Hepatocyte (in vitro differentiated cells): ENCODE measurements at regions not wholly inside any gene's neighbourhood (a gene's known extent, or its start where the extent isn't known, plus 50 kb on each side); places are given as distances from the start of the nearest gene placed in this dataset.

Source experiments
- DNase-seq: peaks from one replicate; pipeline ENCODE4 v3.0.0-alpha.2; 2016; ENCODE audit warnings: low spot score
- H2AFZ ChIP-seq: fragments of 200-600 bp; sonication (generic); 2 replicates; pipeline ENCODE4 v1.6.0; 2016; ENCODE audit warnings: antibody characterized with exemption, mild to moderate bottlenecking
- H3K27ac ChIP-seq: fragments of 200-600 bp; sonication (generic); 2 replicates; pipeline ENCODE4 v1.5.1; 2016; ENCODE audit warnings: mild to moderate bottlenecking
- H3K27me3 ChIP-seq: fragments of 200-600 bp; sonication (generic); 2 replicates; pipeline ENCODE4 v1.6.1; 2016
- H3K36me3 ChIP-seq: fragments of 200-600 bp; sonication (generic); replicated peaks from 2 replicates; pipeline ENCODE4 v1.5.1; 2016; ENCODE audit warnings: low read depth; ENCODE audit not compliant: insufficient read depth
- H3K4me1 ChIP-seq: fragments of 200-600 bp; sonication (generic); 2 replicates; pipeline ENCODE4 v1.5.1; 2016; ENCODE audit warnings: mild to moderate bottlenecking, moderate library complexity; ENCODE audit not compliant: insufficient read depth
- H3K4me2 ChIP-seq: fragments of 200-600 bp; sonication (generic); 2 replicates; pipeline ENCODE4 v1.6.0; 2016
- H3K4me3 ChIP-seq: fragments of 200-600 bp; sonication (generic); 2 replicates; pipeline ENCODE4 v1.5.1; 2016; ENCODE audit warnings: mild to moderate bottlenecking
- H3K79me2 ChIP-seq: fragments of 200-600 bp; sonication (generic); 2 replicates; pipeline ENCODE4 v1.6.0; 2017; ENCODE audit warnings: mild to moderate bottlenecking
- H3K9me2 ChIP-seq: fragments of 200-600 bp; sonication (generic); replicated peaks from 2 replicates; pipeline ENCODE4 v1.6.0; 2017; ENCODE audit warnings: mild to moderate bottlenecking; ENCODE audit not compliant: insufficient read depth
- H3K9me3 ChIP-seq: fragments of 200-600 bp; sonication (generic); 2 replicates; pipeline ENCODE4 v1.5.1; 2016; ENCODE audit warnings: low read depth, mild to moderate bottlenecking
- H4K20me1 ChIP-seq: fragments of 200-600 bp; sonication (generic); 2 replicates; pipeline ENCODE4 v1.6.0; 2016; ENCODE audit warnings: mild to moderate bottlenecking; ENCODE audit not compliant: insufficient read depth, poor library complexity, severe bottlenecking
- EZH2 ChIP-seq: fragments of 200-600 bp; sonication (generic); IDR thresholded peaks from 2 replicates; pipeline ENCODE4 v1.6.1; 2016; ENCODE audit warnings: antibody characterized with exemption, mild to moderate bottlenecking, borderline replicate concordance
- EZH2phosphoT487 ChIP-seq: fragments of 200-600 bp; sonication (generic); IDR thresholded peaks from one replicate; pipeline ENCODE4 v1.6.1; 2018; ENCODE audit warnings: antibody characterized with exemption, mild to moderate bottlenecking, low read depth, moderate library complexity; ENCODE audit not compliant: unreplicated experiment, severe bottlenecking
- WGBS: methylation state at CpG from one replicate; pipeline ENCODE4 v1.1.6; 2016; ENCODE audit warnings: low lambda C conversion rate; ENCODE audit errors: missing lambda C conversion rate; 5-methylcytosine and 5-hydroxymethylcytosine counted together
- TF ChIP-seq, protein P1 (sequence below): fragments of 200-600 bp; sonication (generic); IDR thresholded peaks from 2 replicates; pipeline ENCODE4 v1.5.1; 2016; ENCODE audit warnings: antibody characterized with exemption, mild to moderate bottlenecking; ENCODE audit not compliant: poor library complexity

DNA sequence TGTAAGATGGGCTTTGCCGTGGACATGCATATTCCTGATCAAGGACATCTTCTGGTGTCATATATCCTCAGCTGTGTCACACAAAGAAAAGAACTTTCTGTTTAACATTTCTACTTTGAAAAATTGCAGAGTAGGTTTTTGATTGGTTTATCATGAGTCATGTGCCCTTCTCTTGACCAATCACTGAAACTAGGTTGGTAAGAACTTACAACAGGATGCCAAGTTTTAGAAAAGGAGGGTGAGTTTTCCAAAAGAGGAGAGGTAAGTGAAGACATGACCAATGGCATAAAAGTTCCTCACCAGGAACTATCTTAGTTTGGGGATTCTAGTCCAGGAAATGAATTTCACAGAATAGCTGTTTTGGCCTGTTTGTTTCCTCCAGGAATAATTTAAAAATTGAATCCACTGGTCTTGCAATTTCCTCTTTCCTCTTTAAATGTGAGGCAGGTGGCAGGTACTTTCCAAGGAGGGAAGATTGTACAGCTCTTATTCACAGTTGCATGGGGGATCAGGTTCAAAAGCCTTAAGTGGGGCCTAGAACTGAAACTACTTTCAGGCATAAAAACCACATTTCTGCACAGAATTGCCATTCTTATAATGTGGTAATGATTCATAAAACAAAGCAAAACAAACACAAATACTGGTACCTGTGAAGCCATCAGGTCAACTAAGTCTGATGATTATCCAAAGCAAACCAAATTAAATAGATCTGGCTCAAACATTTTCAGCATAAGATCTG is 1114.5 kb upstream of the LCORL start:
- H4K20me1 ChIP-seq, result no peaks in the 10 kb centered on the region
- 92% methylated on average over 1 of the region's 1 CpG for WGBS
- no peaks in the 10 kb centered on the region for H3K36me3 ChIP-seq
- no peak overlapping the region for H3K4me3 ChIP-seq
- no peaks in the 10 kb centered on the region for H3K27me3 ChIP-seq
- no peaks in the 10 kb centered on the region for H3K9me3 ChIP-seq
- H3K27ac ChIP-seq, result no peak overlapping the region
- TF ChIP-seq EZH2phosphoT487, result no peak
- no peak overlapping the region for H3K4me2 ChIP-seq
- H3K79me2 ChIP-seq, result no peaks in the 10 kb centered on the region
- H2AFZ ChIP-seq, result no peak overlapping the region
- no peaks in the 10 kb centered on the region for H3K9me2 ChIP-seq
- H3K4me1 ChIP-seq, result no peaks in the 10 kb centered on the region
- no peak for DNase-seq

DNA sequence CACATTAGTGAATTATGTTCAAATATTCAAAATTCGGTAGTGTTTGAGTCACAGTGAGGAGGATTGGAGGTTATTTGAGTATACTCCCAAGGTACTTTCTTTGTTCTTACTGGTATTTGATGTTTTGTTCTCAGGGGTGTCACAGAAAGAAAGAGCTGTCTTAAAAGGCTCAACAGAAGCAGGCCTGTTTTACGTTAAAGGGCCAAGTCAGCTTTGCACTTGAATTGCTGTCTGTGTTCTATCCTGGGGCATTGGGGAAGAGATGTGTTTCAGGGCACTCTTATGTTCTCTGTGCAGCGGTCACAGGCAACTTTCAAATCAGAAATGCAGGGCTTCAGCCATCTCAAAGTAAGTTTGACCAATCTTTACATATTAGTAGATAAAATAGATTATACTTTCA is 1113.1 kb upstream of the LCORL start:
- DNase-seq, result no peak
- no peak overlapping the region for H3K4me3 ChIP-seq
- no peaks in the 10 kb centered on the region for H3K27me3 ChIP-seq
- H3K4me2 ChIP-seq, result no peak overlapping the region
- 49% methylated on average over 3 of the region's 3 CpGs for WGBS
- H4K20me1 ChIP-seq, result no peaks in the 10 kb centered on the region
- no peaks in the 10 kb centered on the region for H3K4me1 ChIP-seq
- H3K79me2 ChIP-seq, result no peaks in the 10 kb centered on the region
- H2AFZ ChIP-seq, result no peak overlapping the region
- H3K9me3 ChIP-seq, result no peaks in the 10 kb centered on the region
- H3K9me2 ChIP-seq, result no peaks in the 10 kb centered on the region
- no peak for TF ChIP-seq EZH2phosphoT487
- no peak for TF ChIP-seq EZH2
- TF ChIP-seq, protein P1, sequence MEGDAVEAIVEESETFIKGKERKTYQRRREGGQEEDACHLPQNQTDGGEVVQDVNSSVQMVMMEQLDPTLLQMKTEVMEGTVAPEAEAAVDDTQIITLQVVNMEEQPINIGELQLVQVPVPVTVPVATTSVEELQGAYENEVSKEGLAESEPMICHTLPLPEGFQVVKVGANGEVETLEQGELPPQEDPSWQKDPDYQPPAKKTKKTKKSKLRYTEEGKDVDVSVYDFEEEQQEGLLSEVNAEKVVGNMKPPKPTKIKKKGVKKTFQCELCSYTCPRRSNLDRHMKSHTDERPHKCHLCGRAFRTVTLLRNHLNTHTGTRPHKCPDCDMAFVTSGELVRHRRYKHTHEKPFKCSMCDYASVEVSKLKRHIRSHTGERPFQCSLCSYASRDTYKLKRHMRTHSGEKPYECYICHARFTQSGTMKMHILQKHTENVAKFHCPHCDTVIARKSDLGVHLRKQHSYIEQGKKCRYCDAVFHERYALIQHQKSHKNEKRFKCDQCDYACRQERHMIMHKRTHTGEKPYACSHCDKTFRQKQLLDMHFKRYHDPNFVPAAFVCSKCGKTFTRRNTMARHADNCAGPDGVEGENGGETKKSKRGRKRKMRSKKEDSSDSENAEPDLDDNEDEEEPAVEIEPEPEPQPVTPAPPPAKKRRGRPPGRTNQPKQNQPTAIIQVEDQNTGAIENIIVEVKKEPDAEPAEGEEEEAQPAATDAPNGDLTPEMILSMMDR, result no peak
- no peaks in the 10 kb centered on the region for H3K36me3 ChIP-seq
- H3K27ac ChIP-seq, result no peak overlapping the region

DNA sequence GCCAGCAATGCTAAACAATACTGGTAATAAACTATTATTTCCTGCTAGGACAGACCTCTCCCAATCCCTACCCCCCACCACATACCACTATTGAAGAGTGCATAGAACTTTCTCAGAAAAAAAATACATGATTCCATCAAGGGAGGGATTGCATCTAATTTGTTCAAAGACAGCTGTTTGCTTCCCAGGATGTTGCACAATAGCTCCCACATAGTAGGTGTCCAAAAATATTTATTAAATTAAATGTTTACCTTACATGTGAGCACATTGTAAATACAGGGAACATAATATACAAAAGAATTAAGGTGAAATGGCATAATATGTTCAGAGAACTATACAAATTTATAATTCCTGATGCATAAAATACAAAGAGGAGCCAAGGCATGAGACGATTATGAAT is 1111.8 kb upstream of the LCORL start:
- no peaks in the 10 kb centered on the region for H4K20me1 ChIP-seq
- DNase-seq, result no peak
- WGBS, result 94% methylated on average over 1 of the region's 1 CpG
- H3K4me2 ChIP-seq, result no peak overlapping the region
- no peaks in the 10 kb centered on the region for H3K9me3 ChIP-seq
- H3K27me3 ChIP-seq, result no peaks in the 10 kb centered on the region
- H3K27ac ChIP-seq, result no peak overlapping the region
- H3K9me2 ChIP-seq, result no peaks in the 10 kb centered on the region
- H2AFZ ChIP-seq, result no peak overlapping the region
- H3K4me1 ChIP-seq, result no peaks in the 10 kb centered on the region
- no peak for TF ChIP-seq EZH2phosphoT487
- no peak for TF ChIP-seq EZH2
- TF ChIP-seq, protein P1, result no peak
- H3K4me3 ChIP-seq, result no peak overlapping the region
- H3K79me2 ChIP-seq, result no peaks in the 10 kb centered on the region
- H3K36me3 ChIP-seq, result no peaks in the 10 kb centered on the region

DNA sequence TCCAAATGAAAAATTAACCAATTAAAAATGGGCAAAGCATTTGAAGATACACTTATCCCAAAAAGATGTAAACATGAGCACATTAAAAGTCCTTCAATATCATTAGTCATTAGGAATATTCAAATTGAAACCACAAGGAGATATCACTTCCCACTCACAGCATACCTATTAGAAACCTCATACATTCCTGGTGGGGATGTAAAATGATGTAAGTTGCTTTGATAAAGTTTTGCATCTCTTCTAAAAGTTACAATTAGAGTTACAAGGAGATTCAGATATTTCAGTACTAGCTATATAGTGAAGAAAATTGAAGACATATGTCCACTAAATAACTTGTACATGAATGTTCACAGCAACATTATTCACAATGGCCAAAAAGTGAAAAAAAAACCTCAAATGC is 1109.3 kb upstream of the LCORL start:
- H3K36me3 ChIP-seq, result no peaks in the 10 kb centered on the region
- H3K79me2 ChIP-seq, result no peaks in the 10 kb centered on the region
- no peaks in the 10 kb centered on the region for H3K9me3 ChIP-seq
- H3K27me3 ChIP-seq, result no peaks in the 10 kb centered on the region
- no peak overlapping the region for H2AFZ ChIP-seq
- no peak overlapping the region for H3K27ac ChIP-seq
- TF ChIP-seq EZH2 (no peak), EZH2phosphoT487 (no peak)
- TF ChIP-seq, protein P1, result no peak
- no peak for DNase-seq
- H4K20me1 ChIP-seq, result no peaks in the 10 kb centered on the region
- no peaks in the 10 kb centered on the region for H3K4me1 ChIP-seq
- no peaks in the 10 kb centered on the region for H3K9me2 ChIP-seq
- no peak overlapping the region for H3K4me3 ChIP-seq
- H3K4me2 ChIP-seq, result no peak overlapping the region
